GM21360 (cell line): ENCODE measurements at regions not wholly inside any gene's neighbourhood (a gene's known extent, or its start where the extent isn't known, plus 50 kb on each side); places are given as distances from the start of the nearest gene placed in this dataset.

Source experiments
- ATAC-seq: cut with Tn5 transposase; IDR thresholded peaks from one replicate; pipeline ENCODE4 v1.9.1; 2021; ENCODE audit warnings: mild to moderate bottlenecking, moderate library complexity; ENCODE audit not compliant: unreplicated experiment

DNA sequence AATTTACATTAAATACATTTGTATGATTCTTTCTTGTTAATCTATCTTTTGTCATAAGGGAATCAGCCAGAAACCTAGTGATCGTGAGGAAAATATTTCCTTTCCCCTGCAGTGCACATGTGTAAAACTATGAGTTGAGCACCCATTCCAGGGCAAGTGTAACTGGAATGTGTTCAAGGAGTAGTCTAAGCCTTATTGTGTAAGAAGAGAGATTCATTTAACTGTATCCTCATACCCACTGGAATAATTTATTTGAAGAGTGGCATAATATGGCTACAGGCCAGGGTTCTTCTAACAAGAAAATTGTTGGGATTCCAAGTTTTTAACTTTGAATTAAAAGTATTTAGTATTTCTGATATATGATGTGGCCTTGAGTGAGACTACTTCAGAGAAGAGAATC is 1692.7 kb downstream of the EFNA5 start:
- no peak for ATAC-seq

DNA sequence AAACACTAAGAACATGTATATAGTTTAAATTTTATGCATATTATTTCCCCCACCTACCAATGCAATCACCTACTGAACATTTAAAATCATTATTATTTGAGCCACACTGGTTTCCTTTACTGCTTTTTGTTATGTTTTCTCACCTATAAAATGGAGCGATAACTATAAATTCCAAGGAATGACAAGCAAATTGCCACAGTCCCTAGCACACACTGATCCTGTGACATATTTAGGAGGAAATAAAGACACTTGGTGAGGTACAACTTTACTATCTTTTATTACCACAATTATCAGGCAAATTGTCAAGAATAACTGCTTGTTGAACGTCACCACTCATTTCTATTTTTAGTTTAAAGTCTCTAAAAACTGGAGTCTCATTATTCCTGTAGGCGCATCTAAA is 1693.6 kb downstream of the EFNA5 start:
- no peak for ATAC-seq

DNA sequence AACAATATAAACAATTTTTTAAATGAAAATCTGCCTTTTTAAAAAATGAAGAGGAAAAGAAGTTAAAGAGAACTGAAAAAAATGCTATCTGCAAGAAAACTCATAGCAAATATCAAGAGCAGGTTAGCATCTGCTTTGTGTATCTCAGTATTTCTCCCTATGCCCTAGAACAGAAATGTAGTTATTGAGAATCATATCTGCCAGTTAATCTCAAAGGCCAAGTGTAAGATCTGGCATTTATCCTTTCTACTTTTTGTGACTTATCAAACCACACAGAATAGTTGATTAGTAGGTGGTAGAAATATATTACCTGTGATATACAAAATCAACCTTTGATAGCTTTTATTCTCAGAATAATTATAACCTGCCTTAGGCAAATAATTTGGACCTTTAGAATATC is 1699.8 kb downstream of the EFNA5 start:
- ATAC-seq = no peak

DNA sequence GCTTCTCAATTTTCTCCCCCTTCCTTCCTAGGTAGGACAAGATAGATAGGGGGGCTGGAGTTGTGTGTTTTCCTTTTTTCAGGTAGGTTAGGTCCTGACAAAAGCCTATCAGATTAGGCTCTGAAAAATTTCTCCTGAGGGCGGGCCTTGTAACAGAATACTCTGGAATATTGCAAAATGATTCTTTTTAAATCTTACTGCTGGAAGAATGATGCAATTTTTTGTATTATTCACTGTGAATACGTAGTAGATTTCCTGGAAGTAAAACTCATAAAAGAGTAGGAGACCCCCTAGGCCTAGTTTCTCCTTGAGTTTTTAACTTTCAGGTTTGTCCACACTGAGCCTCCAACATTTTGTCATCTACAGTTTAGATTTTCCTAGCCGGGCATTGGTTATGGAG is 1701.8 kb downstream of the EFNA5 start:
- no peak for ATAC-seq

DNA sequence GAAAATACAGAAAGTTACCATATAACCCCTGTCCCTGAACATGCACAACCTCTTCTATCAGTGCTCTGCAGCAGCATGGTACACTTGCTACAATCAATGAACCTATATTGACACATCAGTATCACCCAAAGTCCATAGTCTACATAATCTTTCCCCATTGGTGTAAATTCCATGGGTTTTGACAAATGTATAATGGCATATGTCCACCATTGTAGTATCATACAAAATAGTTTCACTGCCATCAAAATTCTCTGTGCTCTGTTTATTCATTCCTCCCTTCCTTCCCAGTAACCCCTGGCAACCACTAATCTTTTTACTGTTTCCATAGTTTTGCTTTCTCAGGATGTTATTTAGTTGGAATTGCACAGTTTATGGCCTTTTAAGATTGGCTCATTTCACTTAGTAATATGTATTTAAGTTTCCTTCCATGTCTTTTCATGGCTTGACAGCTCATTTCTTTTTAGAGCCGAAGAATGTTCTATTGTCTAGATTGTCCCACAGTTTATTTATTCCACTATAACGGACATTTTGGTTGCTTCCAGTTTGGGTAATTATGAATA is 1707.0 kb downstream of the EFNA5 start:
- no peak for ATAC-seq

DNA sequence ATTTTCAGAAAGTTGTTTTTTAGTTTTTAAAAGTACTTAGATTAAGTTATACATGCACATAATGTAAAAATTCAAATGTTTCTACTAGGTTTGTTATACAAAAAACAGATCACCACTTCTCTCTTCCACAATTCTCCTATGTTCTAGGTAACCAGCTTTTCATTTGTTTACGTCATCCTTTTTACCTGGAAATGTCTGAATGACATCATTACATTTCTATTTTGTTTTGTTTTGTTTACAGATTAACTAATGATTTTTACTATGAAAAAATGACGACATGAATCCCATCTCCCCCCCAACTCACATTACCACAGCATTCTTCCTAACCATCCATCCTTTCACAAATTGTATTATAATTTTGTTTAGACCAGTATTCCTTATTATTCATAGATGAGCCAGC is 1709.2 kb downstream of the EFNA5 start:
- ATAC-seq = no peak

DNA sequence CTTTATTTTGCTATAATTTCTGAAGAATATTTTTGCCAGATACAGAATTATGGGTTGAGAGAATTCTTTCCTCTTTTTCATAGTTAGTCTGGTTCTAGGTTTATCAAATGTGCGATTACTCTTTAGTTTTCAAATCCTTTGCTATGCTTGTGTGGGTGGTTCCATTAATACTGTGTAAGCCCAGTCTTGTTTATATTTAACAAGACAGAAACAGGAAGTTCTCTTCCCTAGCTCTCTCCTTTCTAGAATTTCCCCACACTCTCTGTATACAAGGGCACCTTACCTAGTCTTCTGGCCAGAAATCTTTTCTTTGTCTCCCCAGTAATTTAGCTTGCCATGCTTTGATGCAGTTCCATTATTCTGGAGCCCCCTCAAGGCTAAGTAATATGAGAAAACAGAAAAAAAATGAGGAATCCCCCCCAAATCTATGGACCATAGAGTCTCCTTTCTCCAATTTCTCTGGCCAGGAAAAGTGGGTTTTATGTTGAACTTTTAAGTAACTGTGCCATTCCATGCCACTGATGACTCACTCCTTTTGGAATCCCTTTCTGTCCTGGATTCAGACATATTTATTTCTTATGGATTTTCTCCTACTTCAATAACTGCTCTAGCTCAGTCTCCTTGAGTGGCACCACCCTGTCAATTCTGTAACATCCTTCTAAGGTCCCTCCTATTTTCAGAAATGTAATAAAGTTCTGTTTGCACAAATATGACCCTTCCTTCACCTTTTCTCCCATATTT is 1714.1 kb downstream of the EFNA5 start:
- no peak for ATAC-seq

DNA sequence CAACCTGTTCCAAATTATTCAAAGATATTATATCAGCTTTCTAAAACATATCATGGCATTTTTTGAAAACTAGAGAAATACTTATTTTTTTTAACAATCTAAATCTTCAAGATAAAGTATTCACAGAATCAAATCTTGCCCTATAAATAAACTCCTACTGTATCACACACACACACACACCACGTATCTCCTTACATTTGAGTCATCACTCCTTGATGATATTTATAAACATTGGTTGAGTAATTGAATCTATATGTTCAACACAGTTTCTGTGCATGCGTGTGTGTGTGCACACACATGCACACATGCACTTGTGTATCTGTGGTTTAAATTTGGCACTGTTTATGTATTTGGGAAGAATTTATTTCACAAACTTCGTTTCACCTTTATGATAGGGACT is 1716.4 kb downstream of the EFNA5 start:
- no peak for ATAC-seq

DNA sequence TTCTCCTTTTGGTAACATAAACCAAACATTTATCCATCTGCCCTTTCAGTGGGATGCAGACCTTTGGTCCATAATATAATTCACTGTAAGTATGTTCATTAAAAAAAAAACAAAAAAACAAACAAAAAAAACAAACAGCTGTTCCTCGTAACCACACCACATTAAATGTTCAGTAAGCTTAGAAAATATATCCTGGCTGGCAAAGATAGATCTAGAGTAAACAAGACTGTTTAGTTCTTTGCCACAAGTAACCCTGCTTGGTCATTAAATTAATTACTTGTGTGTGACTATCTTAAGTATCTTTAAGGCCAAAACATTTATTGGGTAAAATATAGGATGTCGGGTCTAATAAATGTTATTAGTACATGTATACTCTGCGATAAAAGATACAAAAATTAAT is 1717.1 kb downstream of the EFNA5 start:
- no peak for ATAC-seq

DNA sequence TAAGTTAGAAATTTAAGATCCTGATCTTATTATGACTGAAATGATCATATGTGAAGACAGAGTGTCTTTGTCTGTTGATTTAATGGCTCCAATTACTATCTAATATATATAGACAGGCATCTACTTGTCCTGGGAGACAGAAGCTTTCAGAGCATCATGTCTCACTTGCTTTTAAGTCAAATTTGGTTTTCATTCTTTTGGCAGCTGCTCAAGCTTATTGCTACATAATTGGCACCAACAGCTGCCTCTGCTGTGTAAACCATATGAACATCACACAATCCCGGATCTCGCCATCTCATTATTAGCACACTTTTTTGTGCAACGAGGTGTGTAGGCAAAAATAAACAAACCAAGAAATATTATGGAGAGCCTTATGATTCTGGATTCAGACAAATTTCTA is 1717.9 kb downstream of the EFNA5 start:
- ATAC-seq = no peak

DNA sequence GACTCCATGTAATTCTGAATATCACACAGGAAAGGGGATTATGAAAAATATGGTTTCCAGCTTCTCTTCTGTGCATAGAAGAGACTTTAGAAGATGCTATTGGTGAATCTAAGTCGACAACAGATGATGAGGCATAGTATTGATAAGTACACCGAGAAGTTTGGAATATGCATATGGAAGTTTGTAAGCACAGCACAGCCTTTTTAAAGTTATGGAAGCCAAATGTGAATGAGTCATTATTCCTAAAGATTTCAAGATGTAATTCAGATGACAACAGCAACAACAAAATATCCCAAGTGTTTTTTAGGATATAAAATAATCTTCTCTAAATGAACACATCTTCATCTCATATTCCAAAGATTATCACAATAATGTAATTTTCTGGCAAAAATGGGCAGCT is 1723.3 kb downstream of the EFNA5 start:
- ATAC-seq = no peak

DNA sequence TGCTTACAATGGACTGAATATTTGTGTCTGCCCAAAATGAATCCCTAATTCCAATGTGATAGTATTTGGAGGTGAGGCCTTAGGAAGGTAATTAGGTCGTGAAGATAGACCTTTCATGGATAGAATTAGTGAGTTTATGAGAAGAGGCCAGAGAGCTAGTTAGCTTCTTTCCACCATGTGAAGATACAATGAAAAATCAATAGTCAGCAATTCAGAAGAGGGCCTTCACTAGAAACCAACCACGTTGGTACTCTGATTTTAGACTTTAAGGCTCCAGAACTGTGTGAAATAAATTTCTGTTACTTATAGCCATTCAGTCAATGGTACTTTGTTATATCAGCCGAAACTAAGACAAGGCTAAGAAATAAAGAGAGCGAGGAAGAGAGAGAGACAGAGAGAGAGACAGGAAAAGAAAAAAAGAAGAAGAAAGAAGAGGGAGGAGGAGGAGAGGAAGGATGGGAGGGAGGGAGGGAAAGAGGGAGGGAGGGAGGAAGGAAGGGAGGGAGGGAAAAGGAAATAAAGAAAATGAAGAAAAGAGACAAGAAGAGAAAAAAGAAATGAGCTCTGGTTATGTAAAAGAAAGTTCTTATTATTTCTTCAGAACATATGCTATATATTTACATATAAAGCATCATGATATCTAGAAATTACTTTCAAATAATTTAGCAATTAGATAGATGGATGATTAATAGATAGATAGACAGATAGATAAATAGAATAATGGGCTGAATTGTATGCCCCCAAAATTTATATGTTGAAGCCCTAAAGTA is 1725.3 kb downstream of the EFNA5 start:
- no peak for ATAC-seq

DNA sequence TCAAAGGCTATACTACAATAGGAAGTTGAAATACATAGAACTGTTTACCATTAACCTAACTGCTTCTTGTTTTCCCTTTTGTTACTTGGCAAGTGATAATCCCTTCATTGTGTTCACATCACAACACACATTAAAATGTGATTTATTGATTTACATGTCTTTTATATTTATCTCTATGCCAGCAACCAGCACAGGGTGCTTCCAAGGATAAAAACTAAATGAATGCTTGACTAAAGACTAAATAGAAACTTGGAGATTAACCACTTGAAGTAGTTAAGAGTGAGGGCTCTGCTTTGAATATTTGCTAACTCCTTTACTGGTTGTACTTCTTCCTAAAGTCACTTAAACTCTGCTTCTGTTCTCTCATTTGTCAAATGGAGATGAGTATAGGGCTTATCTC is 1730.6 kb downstream of the EFNA5 start:
- ATAC-seq = no peak

DNA sequence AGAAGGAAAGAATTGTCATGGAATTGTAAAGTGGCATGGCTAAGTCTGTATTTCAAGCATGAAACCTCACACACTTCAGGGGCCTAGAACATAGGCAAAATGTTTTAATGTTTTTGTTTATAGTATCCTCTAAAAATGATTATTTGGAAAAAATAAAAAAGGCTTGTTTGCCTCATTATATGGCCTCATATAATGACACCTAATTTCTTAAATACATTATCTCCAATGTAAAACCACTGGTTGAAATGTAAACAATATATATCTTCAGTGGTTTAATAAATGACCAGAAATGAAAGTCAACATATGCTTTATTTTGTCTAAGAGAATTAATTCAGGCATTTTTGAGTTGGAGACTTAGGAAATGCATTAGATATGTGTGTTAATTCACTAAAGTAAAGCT is 1736.6 kb downstream of the EFNA5 start:
- no peak for ATAC-seq

DNA sequence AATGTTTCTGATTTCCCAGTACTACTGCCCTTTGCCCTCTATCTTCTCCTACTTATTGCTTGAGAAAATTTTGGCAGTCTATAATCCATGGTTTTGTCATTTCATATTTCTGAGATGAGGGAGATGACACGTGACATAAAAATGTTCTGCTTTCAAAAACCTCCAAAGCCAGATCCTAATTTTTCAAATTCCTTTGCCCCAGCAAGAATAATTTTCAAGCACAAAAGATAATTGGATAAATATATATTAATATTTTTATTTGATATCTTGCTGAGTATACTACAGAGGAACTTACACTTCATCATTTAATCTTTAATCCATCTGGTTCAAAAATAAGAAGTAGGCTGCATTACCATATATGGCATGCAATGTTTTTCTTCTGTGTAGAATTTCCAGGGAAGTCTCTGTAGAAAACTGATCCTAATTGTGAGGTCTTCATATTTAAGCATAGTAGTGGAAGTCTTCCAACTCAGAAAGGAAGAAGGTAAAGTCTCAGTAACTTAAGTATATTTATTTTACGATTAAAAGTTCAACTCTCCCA is 1738.8 kb downstream of the EFNA5 start:
- ATAC-seq = no peak

DNA sequence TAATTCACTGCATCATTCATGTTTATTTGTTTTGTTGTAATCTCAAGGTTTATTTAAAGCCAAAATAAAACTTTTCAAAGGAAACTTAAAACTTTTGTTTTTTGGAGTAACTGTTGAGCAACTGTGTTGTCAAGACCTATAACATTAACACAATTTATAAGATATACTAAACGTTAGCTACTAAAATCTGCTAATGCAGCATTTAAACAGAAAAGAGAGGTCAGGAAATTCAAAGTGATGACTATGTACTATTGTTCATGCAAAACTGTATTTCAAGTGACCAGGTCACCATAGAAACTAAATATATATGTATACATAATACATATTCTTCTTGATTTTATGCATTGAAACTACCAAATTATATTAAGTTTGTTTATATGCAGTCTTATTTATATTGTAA is 1740.9 kb downstream of the EFNA5 start:
- no peak for ATAC-seq

DNA sequence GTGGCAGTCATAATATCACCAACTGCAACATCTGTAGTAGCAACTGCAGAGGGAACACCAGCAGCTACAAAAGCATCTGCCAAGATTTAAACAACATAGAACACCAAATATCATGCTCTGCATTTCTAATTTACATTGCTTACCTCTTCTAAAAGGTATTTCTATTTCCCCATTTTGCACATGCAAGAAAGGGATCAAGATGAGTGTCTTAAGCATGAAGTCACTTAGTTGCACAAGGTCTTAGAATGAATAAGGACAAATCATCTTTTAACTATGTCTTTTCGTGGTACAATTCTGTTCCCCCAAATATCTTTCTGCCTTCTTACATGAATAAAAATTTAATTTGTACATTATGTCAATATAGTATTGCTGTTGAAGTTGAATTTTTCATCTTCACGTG is 1746.4 kb downstream of the EFNA5 start:
- ATAC-seq = no peak

DNA sequence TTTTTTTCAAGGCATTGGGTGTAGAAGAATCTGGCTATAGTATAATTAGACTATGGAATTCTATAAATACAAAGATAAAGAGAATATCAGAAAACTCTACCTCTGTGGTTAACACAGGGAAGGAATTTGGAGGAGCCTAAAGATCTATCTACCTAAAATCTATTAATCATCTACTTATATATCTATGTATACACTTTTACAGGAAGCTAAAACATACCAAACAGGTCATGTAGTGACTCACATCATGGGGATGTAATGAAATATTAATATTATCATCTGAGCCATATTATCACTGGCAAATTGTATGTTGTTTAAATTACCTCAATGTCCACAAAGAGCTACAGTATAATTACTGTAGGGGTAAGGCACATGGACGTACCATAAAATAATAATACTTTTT is 1748.2 kb downstream of the EFNA5 start:
- ATAC-seq = no peak

DNA sequence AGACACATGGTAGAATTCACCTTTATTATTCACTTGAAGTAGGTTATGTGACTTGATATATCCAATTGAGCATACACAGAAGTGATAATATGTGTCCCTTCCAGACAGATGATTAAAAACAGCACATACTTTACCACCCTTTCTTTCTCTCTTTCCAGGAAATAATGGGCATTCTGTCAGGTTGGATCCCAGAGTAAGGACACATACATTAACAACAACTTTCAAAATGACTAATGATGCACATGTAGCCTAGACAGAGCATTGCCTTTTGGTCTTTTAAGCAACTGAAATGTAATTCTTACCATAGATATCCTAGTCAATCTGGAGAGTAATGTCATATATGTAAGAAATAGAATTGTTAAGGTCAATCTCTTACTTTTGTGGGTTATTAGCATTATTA is 1748.7 kb downstream of the EFNA5 start:
- no peak for ATAC-seq

DNA sequence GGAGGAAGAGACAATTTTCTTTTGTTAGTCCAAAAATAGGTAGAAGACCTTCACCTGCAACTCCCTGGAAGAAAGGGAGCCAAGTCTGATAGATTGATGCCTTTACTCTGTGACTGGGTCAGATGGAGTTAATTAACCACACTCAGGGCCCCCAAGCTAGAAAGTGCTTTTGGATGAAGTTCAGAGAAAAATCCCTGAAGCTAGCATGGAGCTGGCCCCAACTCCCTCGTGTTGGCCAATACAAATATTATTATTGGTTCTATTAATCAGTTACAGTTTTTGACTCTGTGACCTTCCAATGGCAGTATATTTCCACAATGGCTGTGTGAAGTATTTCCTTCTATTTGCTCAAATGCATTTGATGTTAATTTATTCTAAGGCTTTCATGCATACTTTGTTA is 1753.5 kb downstream of the EFNA5 start:
- no peak for ATAC-seq

DNA sequence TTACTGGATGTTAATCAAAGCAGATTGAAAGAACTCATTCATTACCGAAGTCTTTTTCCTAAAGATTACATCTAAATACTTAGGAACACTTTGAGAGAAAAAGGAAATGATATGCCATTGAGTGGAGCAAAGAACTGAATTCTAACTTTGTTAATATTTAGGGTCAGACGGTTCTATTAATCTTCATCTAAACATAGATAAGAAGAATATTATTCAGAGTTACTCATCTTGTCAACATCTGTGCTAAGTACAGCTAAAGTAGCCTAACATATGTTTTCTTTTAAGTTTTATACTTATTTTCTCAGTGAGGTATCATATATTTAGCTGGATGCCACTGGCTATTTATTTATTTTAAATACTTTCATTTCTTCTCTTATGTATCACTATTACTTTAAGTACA is 1763.7 kb downstream of the EFNA5 start:
- no peak for ATAC-seq

DNA sequence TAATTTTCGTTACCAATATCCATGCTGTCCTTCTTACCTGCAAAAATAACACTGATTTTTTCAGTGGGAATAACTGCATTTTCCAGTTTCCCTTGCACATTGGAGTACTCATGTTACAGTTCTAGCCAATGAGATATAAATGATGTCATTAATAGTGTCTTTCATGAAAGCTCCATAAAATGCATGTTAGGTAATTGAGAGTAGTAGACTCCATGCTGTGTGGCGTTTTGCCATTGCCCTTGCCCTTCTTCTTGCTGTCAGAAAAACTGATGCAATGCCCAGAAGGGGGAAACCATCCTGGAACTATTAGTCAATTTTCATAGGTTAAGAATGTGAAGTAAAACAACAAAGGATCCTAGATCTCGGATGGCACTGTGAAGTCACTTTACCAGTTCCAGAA is 1765.3 kb downstream of the EFNA5 start:
- no peak for ATAC-seq
